ENCODE measurements at regions not wholly inside any gene's neighbourhood (a gene's known extent, or its start where the extent isn't known, plus 50 kb on each side); places are given as distances from the start of the nearest gene placed in this dataset.

DNA sequence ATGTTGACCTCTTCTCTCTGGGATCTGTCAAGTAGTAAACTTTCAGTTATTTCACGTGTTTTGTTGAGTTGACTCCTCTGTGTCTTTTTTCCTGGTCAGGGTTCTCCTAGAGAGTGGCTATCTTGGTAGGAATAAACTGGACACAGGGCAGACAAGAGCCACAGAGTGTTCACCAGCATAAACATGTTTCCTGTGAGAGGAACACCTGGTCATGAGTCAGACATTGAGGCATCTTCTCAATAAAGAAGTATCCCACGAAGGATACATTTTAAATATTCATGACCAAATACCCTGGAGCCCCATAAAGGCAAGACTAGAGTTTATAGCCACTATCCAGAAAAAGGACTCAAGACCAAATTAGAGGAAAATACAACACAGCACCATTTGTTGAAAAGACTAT lies 269.7 kb upstream of the ZNF521 start:
- no peak for DNase-seq

DNA sequence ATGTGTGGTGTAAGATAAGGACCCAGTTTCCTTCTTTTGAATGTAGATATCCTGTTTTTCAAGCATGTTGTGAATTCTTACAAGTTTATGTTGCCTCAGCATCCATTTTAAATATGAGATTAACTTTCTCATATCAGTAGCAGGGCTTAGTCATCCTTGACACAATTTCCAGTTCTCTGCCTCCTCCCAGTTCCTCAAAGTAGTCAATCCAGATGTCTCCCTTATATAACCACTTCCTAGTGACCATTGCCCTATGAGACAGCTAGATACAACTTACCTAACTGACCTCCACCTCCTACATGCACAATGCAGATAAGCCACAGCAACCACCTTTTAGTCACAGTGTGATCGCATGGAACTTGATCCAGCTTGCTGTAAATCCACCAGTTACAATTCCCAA lies 269.2 kb upstream of the ZNF521 start:
- DNase-seq, result no peak

DNA sequence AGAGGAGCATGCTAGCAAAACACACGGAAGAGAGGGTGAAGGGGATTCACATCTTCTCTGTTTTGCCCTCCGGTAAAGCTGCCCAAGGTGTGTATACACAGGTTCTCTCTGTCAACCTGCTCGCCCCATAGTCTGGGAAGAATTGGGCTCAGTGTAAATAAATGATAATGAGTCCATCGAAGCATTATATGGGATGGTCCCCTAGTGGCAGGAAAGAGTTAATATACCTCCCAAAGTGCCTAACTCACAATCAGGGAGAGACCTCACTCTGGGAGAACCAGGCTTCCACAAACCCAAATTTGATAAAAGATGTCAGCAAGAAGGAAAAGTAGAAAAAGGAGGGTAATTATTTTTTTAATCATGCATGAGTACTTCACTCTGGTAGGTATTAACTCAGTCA lies 262.2 kb upstream of the ZNF521 start:
- DNase-seq, result no peak

DNA sequence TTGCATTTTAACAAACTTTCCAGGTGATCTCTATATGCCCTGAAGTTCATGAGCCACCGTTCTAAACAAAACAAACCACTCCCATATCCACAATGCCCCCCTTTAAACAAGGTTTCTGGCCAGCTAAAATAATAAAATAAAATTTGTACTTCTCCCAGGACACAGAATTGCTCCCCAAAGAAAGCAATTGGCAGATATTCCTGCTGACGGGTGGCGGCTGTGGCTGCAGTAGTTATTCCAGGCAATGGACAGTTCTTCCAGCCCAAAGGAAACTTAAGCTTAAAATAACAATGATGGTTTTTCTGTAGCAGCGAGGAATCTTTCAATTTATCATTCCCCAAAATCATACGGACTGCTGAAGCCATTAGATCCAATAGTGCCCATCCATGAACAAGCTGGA lies 260.5 kb upstream of the ZNF521 start:
- DNase-seq, result no peak

DNA sequence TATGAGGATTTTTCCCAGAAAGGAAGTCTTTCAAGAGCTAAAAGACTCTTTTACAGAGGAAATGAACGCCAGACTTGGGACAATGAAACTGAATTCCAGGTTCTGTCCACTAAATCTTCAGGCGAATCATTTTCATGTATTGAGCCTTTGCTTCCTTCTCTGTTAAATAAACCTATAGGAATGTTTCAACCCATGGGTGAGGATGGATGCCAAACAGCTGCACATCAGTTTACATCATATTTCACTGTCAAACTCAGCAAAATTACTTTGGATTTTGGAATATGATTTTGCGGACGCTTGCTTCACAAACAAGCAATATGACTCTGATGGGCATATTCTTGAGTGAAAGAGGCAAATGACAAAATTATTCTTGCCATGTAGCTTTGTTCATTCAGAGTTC lies 256.1 kb upstream of the ZNF521 start:
- DNase-seq, result no peak

DNA sequence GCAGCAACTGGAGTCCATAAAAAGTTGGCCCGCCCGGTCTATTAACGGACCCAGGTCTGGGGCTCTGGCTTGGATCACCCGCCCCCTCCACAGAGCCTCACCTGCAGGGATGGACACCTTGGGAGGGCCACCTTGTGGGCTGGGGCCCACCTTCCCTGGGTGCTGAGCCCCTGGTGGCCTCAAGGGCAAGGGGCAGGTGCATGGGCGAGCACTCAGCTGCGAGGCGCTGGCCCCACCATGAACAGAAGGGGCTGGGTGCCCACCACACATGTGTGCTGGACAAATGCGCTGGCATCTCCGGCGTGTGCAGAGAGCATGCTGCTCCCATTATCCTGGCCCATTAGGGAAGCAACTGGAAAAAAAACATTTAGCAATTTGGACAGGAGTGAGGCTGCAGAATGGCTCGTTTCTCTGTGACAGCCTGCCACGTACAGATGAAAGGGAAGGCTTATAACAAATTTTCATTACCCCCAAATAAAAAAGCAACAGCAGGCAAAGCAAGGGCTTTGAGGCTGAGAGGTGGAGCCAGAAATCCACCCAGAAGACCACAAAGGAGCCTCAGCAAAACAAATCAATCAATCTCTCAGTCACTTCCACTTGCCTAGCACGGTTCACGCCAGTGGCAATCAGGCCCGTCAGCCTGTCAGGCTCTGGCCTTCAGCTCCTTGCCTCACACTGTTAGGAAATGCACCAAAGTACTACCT lies 253.1 kb upstream of the ZNF521 start:
- DNase-seq, result no peak

DNA sequence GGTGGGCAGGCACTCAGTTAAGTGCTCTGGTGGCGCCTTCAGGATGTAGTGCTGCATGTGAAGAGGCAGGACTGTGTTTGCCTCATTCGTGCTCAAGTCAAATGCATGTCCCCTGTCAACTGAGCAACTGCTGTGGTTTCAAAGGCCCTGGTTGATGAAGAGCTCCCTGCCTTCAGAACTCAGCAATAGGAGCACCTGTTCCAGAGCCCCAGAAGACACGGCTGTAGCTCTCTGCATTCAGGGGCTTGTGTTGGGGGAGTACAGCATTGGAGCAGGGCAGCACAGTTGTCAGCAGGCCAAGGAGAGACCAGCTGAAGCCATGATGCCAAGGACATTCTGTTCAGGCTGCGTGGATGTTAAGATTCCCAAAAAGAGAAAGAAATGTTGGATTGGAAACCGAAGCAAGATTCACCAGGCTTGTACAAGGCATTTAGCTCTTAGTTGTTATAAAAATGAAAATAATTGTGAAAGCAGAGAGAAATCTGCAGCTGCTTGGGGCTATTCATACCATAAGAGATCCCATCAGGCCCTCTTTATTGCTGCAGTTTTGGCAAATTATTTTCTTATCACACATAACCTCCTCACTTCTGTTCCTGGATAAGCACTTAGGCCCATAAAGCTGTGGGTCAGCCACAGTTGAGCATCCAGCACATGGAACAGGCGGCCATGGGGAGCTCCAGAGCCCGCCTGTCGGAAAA lies 252.4 kb upstream of the ZNF521 start:
- DNase-seq, result no peak

DNA sequence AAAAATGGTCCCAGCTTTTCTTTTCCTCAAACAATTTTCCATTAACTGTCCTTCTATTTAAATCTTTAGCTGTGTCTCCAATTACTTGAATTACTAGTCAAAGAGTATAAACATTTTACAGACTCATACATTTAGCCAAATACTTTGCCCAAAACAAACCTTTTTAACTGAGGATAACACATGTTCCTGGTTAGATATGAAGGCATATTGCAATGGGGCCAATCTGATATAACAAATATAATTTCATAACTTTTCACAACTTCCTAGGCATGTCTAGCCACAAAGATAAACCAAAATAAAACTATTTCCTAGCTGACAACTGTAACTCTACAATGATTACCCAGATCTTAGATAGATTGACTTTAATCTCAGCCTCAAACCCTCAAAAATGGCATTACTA lies 247.5 kb upstream of the ZNF521 start:
- no peak for DNase-seq

DNA sequence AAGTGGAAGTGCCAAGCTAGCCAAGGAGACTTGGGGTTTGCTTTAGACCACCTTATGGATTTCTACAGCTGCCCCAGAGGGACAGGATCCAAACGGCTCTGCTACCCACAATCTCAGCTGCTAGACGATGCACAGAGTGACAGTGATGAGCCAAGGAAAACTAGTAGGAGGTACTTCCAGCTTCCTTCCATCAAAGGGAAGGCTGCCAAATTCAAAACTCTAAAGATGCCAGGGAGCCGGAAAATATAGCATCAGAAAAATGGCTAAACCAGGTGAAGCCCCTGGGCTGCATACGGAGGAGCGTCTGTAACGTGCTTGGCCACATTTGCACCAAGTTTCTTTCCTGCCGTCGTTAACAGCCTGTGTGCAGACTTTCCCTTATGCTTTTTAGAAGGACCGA lies 245.5 kb upstream of the ZNF521 start:
- no peak for DNase-seq

DNA sequence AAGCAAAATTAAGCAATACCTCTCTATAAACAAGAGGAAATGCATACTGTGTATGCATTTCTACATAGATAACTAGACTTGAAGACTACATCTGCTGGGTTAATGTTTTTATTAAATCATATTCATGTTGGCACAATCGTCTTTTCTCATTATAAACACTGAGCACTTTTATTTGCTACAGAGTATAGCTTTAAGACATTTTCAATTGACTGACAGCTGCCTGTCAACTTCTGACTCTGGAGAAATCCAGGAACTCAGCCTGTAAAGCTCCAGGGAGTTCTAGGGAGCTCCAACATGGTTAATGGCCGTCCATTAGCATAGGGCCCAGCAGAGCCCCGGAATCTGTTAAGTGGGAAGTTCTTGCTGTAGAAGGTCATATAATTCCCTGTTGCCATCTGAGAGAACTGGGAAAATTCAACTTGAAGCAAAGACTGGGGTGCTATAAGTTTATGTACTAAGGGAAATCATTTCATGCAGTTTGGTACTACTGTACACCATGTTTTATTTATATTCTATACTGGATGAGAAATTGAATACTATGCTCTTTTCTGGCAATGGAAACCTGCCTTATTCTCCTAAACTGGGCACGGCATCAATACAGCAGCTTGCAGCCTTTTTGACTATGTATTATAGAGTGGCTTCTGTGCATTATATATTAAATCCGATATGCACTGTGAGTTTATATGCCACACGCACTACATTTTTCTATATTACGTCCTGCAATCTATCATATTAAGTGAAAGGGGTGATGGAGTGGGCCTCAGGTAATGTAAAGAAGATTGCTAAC lies 243.5 kb upstream of the ZNF521 start:
- no peak for DNase-seq

DNA sequence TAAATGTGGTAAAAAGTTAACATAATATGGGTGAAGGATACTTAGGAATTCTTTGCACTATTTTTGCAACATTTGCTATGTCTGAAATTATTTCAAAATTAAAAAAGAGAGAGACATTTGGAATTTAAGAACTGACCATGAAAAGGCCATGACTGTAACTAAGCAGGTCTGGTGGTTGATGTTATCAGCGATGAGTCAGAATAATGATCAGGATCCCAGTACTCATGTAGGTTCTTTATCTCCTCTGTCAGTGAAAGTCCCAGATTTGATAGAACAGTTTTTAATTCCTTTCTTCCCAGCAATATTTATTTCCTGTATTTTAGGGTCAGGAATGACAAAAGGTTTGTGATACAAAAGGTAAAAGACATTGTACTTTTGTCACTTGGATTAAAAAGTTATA lies 242.4 kb upstream of the ZNF521 start:
- no peak for DNase-seq

DNA sequence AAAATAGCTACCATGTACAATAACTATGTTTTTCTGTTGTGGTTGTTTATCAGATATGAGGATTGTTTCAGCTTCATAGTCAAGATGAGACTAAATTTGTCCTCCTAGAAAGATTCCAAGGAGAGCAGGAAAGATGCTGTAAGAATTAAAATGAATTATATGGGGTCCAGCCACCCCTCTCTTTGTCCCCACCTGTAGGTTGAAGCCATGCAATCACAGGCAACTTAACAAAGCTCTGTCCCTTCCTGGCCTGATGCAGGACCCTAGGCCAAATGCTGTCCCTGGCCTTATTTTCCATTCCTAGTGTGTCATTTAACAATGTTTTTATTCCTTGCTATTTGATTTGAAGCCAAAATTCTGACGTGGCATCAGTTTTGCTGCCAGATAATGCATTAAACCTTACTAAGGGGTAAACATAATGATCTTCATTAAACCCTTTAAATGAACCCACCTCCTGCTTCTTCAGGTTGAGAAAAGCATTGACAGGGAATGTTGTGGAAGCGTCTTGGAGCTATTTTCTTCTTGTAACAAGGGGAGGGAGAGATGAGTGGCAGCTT lies 240.9 kb upstream of the ZNF521 start:
- DNase-seq, result no peak

DNA sequence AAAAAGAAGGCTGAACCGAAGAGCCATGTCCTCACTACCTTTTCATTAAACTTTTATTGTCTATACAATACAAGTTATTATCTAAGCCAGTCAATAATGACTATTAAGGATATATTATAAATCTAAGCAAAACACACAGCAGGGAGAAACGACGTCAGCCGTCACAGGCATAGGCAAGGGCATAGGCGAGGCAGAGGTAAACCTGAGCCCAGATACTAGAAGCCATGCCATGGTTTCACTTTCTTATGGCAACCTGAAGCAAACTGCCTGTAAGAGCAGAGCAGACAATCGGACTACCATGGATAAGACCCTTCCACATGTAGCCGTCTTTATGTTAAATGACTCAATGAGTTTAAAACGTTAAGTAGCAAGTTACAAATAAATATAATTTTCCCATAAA lies 238.5 kb upstream of the ZNF521 start:
- no peak for DNase-seq

DNA sequence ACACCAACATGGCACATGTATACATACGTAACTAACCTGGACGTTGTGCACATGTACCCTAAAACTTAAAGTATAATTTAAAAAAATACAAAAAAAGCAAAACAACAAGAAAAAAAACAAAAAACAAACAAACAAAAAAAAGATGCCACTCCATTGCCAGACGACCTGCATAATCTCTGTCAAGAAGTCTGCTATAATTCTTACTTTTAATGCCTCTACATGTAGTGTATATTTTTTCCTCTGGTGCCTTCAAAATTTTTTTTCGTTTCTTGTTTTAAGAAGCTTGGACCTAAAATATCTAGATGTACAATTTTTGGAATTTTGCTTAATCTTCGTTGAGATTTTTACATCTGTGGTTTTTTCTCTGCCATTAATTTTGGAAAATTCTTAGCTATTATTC lies 235.6 kb upstream of the ZNF521 start:
- no peak for DNase-seq

DNA sequence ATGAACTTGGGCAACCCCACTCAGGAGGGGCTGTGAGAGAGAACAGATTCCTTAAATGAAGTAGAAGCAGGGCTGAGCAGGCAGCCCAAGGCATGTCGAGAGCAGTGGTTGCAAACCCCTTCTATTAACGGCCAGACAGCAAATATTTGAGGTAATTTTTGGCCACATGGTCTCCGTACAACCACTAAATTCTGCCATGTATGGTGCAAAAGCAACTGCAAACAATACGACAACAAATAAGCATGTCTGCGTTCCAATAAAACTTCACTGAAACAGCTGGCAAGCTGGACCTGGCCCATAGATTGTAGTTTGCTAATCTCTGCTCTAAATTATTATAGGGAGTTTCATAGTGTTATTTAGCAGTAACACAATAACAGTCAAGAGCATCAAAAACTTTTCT lies 217.0 kb upstream of the ZNF521 start:
- no peak for DNase-seq

DNA sequence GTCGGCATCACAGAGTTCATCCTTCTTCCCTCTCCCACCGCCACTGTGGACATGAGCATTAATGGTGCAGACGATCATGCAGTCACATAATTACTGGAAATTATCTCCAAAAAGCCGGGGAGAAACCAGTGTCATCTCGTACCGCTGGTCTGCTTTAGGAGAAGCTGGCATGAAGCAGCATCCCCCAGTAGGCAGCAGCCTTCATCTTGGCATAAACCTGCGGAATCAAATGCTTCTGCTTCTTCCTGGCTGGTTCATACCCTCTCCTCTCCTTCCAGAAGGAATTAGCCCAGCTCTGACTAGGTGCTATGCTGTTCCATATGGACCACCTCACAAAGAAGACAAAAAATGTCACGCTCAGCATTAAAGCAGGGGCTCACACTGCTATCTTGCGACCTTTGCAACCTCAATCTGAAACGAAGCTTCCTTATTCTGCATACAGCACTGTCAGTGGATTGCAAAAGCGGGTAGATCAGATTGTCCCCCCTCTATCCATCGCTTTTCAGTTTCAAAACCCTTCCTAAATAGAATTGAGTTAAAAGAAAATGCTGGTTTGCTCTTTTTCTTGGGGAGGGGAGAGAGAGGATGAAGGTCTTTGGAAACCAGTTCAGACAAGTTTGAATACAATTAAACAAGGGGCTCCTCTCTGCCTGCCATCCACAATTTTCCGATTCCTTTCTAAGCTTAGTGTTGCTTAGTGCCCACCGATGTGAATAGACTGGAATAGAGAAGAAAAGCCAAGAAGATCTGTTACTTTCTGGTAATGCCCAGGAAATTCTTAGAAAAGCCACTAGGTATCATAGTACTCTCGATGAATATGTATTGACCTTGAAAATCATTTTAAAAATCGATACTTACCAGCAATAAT lies 212.1 kb upstream of the ZNF521 start:
- DNase-seq, result no peak

DNA sequence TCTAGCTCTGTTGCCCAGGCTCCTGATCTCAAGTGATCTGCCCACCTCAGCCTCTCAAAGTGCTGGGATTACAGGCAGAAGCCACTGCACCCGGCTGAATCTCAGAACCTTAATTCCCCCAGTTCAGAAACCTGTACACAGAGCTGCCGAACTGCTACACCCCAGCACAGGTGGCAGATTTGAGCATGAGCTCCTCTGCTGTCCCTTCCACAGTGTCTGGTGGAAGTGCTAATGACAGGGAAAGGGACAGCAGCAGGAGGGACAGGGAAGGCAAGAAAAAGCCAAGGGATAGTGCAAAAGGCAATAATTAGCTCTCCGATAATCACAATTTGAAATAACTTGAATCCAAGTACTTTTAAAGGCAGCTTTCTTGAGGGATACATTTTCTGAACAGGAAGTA lies 211.4 kb upstream of the ZNF521 start:
- DNase-seq, result no peak

DNA sequence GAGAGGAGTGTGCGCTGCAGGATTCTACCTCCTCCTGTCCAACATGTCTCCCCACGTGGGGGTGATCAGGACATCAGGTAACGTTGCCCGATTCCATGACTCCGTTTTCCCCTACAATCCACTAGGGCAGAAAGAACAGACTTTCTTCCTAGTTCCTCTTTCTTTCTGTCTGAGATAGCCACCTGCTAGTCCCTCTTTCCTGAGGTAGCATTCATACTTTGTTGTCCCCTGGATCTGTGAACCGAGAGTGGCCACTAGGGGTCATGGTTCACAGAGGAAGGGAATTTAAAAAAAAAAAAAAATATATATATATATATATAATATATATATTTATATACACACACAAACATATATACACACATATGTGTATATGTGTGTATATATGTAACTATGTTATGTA lies 210.0 kb upstream of the ZNF521 start:
- DNase-seq, result no peak

DNA sequence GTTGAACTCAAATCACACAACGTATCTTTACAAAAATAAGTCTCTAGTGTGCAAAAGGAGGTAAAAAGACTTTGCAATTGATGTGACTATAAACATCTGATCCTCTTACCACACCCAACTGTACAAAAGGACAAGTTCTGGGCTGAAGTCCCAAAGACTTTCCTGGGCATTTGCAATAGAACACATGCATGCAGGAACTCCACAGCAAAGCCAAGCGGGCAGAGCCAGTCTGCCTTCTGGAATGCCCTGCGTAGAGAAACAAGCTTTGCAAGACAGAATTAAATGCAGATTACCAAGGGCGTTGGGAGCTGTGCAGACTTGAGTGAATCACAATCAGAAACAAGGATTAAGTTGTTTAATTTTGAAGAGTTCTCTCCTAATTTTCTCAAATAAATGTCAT lies 208.4 kb upstream of the ZNF521 start:
- no peak for DNase-seq

DNA sequence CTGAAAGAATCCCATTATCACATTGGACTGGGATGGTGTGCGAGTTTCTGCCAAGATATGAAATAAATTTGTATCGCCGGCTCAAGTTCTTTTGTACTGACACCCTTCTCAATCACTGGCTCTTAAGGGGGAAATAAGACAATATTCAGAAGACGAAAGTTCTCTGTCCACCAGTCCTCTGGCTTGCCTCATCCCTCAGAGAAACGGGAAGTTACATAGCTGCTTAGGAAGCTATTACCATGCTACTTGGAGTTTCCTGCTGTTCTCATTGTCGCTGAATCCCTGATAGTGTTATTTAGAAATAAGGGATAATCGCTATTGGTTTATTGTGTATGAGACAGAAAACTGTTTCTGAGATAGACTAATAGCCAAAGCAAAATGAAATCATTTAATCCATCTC lies 205.0 kb upstream of the ZNF521 start:
- no peak for DNase-seq

DNA sequence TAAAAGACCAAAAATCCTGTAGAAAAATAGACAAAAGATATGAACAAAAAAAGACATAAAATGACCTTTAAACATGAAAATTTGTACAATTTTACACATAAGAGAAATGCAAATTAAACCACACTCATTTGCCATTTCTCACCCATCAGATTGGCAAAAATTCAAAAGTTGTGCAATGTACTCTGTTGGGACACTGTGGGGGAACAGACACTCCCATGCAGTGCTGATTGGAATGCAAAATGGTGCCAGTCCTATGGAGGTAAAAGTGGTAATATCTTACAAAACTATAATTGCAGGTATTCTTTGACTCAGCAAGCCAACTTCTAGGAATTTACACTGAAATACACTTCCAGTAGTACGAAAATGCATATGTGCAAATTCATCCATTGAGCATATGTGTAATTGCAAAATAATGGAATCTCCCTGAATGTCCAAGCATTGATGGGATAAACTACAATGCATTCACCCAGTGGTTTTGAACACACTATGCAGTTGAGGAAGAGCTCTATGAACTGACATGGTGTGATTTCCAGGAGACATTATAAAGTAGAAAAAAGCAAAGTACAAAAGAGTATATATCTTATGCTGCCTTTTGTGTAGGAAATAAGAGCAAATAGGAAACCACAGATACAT lies 201.8 kb upstream of the ZNF521 start:
- DNase-seq, result no peak

DNA sequence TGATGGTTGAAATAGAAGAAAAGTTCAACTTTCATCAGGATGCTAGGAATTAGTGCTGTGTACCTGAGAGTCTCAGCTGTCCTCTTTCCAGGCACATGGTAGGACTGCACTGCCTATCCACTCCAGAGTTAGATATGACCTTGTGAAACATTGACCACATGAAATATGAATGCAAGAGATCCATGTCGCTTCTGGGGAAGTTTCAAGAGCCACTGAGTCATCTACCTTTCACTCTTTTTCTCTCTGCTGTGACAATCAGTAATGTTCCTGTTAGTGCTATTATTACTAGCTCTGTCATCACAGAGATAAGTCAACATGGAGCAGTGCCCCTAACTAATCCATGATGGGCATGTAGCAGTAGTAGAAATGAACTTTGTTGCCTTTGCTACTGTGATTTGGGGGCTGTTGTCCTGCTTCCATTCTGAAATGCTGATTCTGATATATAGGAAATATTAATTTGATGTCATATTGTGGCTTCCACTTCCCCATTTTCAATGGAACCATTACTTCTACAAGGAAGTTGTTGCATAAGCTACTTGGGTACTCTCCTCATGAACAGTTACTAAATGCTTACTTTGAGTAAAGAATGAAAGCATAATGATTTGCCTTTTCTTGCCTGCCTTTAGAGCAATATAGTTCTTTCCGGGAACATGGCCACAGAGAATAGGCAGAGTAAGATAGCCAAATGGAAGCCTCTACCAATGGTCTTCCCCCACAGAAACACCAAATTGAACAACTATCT lies 192.8 kb upstream of the ZNF521 start:
- no peak for DNase-seq

All from effector CD4-positive, alpha-beta T cell (primary cell).